HG03571 (cell line): ENCODE measurements at regions not wholly inside any gene's neighbourhood (a gene's known extent, or its start where the extent isn't known, plus 50 kb on each side); places are given as distances from the start of the nearest gene placed in this dataset.
"Not testable (repeated sequence)": the region's sequence is repeated elsewhere in the genome, so short reads cannot be mapped to it uniquely, and the experiment has no call there.

Experiments
- ATAC-seq: cut with Tn5 transposase; IDR thresholded peaks from one replicate; pipeline ENCODE4 v1.9.1; 2021; ENCODE audit not compliant: unreplicated experiment

GRCh38 chr10:85111271-85111670 lies 782.9 kb downstream of the CCSER2 start:
- ATAC-seq, result no peak

DNA sequence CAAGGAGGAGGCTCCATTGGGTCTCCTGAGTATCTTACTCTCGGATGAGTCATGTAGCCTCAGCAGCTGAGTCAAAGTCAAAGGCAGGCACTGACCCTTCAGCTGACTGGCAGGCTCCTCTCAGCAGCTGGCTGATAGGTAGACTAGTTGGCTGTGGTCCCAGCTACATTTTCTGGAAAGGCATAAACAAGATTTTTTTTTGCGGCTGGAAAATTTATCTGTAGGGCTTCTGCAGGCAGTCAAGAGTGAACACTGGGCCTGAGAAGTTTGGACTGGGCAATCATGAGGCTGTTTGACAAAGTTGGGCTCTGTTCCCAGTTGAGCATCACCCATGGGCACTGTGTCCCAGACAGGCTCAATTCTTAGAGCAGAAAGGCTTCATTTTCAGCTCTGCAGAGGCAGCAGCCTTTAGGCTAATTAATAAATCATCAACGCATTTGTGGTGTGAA lies 796.2 kb downstream of the CCSER2 start:
- no peak for ATAC-seq

GRCh38 chr10:85137253-85137652 lies 808.9 kb downstream of the CCSER2 start:
- ATAC-seq, result no peak

DNA sequence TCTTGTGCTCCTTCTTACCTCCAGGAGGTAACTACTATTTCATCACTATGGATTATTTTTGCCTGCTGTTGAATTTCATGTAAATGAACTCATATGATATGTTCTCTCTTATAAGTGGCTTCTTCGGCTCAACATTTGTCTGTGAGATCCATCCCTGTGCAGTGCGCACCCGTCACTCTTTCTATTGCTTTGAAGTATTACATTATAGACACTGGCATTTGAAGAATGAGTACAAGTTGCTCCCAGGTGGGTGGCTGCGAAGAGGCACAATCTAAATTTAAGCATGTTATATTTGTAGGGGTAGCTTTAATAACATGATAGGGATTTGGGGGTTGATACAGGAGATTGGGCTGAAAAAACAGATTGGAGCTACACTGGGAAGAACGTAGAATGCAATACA lies 809.7 kb downstream of the CCSER2 start:
- no peak for ATAC-seq

DNA sequence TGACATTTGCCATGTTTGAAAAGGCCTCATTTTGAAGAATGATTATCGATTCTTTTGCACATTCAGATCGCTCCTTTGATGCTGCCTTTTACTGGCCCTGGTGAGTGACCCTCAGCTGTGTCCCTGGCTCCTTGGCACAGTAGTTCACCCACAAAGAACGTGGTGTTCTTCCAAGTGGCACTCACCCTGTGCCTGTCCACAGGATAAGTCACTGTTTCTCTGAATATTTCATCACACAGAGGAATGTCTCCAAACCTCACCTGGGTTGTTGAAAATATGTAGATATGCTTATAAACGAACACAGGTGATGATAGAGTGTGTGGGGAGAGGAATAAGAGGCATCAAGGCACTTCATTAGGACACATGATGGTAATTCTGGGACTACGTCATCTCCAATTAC lies 810.7 kb downstream of the CCSER2 start:
- no peak for ATAC-seq

GRCh38 chr10:85141520-85141919 lies 813.1 kb downstream of the CCSER2 start:
- ATAC-seq, result not testable (repeated sequence)

DNA sequence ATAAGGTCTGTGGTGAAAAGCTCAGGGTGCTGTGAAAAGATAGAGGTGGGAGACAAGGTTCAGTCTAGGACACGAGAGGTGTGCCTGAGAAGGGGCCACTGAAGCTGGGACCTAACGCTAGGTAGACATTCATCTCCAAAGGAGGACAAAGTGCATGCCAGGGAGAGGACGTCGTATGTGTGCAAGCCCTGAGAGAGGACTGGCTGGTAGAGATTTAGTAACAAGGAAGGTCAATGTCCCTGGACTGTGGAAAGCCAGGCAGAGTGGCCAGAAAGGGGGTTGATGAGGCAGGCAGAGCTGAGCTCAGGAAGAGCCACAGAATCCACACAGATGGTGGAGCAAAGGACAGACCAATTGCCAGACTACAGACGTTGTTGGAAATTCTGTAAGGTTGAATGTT lies 817.6 kb downstream of the CCSER2 start:
- no peak for ATAC-seq

DNA sequence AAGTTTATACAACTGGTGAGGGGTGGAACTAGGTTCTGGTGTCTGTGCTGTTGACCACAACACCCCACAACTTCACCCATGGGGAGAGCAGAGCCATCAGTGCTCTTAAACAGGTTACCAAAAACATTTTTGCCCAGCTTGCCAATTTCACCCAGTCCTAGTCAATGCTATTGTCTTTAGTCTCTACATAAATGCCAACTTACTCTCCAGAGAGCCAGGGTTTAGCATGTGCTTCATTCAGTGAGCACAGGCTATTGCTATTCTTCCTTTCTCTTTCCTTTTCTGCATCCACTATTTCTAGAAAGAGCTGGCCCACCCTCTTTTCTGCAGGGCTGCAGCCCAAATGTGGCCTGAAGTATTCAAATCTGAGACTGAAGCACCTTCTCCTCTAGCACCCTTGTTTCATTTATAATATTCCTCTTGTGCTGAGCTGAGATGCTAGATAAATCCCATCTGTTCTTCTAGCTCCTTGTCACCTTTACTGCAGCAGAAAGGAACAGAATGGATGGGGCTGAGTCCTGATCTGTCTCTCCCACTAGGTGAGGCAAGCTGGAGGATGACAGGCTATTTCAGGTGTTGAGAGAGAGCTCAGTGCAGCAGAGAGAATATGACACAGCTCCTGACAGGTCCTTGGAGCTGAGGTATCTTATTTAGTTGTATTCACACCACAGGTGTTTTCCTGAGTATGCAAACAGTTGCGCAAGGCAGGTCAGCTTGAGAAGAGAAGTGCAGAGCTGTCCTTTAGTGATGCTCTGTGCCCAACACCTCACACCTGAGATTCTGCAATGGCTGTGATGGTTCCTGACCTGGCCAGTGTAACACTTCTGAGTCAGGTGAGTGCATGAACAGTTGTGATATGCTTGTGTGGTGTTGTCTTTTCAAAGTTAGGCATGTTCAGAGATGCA lies 819.2 kb downstream of the CCSER2 start:
- no peak for ATAC-seq

DNA sequence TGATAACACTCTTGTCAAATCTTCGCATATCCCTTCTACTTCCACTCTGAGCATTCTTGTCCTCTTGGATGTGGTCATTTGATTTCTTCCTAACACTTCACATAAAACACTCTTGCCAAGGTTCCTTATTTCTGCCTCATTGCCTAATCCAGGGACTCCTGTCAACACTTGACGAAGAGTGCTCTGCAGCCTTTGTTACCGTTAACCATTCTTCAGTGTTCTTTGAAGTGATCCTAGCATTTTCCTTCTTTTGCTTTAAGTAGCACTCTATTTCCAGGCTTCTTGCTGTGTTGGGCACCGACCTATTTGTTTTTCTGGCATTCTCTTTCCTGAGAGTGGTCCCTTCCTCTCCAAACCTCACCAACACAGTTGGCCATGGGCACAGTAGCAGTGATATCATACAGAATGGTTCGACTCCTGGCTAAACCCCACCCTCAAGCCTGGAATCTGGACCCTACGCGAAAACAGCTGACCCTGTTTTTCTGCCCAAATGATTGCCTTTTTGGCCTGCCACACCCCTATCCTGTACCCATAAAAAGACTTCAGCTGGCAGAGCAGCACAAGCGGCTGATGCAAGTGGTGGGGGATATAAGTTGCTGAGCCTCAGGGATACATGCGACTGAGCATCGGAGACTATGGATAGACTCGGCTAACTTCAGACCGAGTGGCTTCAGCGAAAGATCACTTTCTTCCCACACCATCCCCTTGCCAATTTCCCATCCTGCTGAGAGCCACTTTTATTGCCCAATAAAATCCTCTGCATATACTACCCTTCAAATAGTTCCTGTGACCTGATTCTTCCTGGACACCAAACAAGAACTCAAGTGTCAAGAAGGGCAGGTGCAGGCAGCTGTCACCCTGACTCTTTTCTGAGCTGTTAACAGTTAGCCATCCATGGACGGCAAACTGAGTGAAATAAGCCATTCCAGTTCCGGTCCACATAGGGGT lies 820.6 kb downstream of the CCSER2 start:
- ATAC-seq, result no peak

- ATAC-seq, result no peak
Observed at GRCh38 chr10:85149766-85150165, 821.4 kb downstream of the CCSER2 start.

DNA sequence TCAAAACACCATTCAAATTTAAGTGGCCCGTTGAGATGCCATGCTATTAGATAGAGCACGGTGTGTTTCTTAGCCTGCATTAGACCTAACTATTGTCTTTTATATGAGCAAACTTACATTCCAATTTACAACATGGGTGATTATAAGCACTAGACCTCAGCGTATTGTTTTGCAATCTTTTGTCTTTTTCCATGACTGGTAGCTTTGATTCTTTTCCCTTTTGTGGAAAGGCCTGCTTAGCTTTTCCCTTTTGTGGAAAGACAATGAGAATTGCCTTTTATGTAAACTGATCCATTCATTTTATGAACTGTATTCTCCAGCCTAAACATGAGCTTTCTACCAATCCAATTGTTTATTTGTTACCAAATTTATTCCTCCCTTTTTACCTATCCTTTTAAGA lies 823.1 kb downstream of the CCSER2 start:
- no peak for ATAC-seq

DNA sequence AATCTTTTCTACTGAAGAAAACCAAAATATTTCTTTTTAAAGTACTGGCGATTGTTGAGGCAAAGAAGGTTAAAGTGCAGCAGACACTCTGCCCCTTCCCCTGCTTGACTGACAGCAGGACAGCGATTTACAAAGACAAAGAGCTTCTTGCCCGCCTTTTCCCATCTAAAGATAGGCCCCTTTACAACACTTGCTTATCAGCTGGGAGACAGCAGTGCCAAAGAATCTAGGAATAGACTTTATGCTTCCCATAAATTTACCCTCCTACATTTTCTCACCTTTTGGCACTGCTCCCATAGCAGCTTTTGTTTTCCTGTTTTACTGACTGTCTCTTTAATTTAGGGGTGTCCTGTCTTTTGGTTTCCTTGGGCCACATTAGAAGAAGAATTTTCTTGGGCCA lies 824.1 kb downstream of the CCSER2 start:
- no peak for ATAC-seq

GRCh38 chr10:85152911-85153310 lies 824.5 kb downstream of the CCSER2 start:
- no peak for ATAC-seq

DNA sequence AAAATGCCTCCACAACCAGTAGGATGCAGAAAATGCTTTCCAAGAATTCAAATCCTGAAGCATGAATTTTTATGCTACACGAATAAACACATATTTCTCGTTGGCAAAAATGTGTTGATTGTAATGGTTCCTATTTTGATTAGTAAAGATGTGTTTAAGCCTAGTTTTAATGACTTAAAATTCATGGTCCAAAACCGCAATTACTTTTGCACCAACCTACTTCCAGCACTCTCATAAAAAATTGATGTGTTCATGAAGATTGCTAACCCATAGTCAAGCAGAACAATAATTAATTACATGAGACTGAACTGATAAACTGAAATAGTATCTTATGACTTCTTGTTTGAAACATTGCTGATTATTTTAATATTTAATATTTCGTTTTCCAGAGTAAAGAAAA lies 828.8 kb downstream of the CCSER2 start:
- ATAC-seq, result no peak

- ATAC-seq, result no peak
Observed at GRCh38 chr10:85168243-85168642, 839.9 kb downstream of the CCSER2 start.

DNA sequence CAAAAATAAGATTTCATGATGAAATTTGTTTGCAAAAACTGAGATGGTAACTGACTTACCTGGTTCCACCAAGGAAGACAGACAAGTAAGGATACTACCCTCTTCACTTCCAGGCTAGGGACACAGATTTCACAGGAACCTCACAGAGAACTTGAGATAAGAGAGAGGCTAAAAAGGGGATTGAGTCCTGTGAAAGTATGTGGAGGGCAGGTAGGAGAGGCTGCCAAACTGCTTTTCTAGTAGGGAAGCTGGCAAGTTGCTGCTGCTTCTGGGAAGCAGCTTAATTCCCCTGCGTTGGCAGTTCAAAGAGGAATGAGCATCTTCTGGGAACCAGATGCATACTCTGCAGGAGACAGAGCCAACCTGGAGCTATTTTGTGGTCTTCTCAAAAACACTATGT lies 841.6 kb downstream of the CCSER2 start:
- ATAC-seq, result no peak

- ATAC-seq, result no peak
Observed at GRCh38 chr10:85175635-85176034, 847.2 kb downstream of the CCSER2 start.

DNA sequence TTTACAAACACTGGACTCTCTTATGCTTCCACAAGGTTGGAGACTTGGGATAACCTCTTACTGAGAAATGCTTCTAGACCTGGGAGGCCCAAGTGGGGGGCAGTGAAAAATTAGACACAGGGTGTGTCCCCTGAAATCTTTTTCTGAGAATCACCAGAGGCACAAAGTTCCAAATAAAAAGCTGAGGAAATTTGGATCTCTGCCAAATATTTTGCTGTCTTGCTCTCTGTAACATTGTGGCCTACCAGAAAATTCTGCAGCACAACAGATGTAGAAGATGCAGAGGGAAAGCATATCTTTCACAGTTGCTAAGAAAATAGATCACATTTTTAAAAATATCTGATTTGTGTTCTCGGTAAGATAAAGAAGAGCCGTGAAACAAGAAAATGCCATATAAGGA lies 849.4 kb downstream of the CCSER2 start:
- no peak for ATAC-seq

- no peak for ATAC-seq
Observed at GRCh38 chr10:85187047-85187446, 858.7 kb downstream of the CCSER2 start.

GRCh38 chr10:85188770-85189484 lies 860.5 kb downstream of the CCSER2 start:
- no peak for ATAC-seq

DNA sequence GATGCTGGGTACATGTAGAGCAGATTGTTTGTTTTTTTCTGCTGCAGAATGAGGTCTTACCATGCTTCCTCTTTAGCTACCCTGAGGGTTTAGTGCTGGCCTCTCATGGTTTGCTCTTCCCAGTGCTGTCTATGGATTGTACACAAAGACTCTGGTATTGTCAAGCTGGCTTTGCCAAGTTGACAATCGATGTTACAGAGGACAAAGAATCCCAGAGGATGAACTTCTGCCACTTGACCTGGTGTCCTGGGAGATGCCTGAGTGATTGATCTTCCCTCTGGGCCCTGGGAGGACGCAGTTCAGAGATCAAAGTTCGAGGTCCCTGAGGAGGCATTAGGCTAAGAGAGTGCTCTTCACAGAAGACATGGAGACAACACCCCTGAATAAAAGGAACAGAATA lies 865.4 kb downstream of the CCSER2 start:
- no peak for ATAC-seq
